ENCODE measurements at regions not wholly inside any gene's neighbourhood (a gene's known extent, or its start where the extent isn't known, plus 50 kb on each side); places are given as distances from the start of the nearest gene placed in this dataset.
"Not testable (repeated sequence)": the region's sequence is repeated elsewhere in the genome, so short reads cannot be mapped to it uniquely, and the experiment has no call there.

DNA sequence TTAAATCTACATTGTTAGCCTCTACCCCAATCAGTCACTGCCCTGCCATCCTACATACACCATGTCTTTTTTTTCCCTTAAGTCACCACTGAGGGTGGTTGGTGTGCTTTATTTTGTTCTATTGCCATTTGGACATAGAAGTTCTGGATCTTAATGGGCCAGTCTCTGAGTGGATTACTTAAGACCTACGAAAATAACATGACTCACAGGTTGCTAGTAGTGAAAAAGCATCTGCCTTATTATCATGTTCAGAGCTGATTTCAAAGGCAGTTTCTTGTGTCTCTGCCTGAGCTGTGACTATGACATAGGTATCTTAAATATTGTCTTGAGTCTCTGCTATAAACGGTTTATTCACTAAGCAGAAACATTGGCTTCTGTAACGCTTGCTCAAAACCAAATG lies 410.8 kb downstream of the MDFIC start:
- TF ChIP-seq, protein P1, sequence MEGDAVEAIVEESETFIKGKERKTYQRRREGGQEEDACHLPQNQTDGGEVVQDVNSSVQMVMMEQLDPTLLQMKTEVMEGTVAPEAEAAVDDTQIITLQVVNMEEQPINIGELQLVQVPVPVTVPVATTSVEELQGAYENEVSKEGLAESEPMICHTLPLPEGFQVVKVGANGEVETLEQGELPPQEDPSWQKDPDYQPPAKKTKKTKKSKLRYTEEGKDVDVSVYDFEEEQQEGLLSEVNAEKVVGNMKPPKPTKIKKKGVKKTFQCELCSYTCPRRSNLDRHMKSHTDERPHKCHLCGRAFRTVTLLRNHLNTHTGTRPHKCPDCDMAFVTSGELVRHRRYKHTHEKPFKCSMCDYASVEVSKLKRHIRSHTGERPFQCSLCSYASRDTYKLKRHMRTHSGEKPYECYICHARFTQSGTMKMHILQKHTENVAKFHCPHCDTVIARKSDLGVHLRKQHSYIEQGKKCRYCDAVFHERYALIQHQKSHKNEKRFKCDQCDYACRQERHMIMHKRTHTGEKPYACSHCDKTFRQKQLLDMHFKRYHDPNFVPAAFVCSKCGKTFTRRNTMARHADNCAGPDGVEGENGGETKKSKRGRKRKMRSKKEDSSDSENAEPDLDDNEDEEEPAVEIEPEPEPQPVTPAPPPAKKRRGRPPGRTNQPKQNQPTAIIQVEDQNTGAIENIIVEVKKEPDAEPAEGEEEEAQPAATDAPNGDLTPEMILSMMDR (IDR thresholded peaks at IDR 0.05; ENCODE audit: low read depth, low read length): no peak
- DNase-seq (ENCODE audit: low read depth in 2 of 2): no peak
- H3K4me3 ChIP-seq (replicated peaks in 1 of 2; ENCODE audit: low read depth in 2 of 2, low read length in 2 of 2): no peak overlapping the region

DNA sequence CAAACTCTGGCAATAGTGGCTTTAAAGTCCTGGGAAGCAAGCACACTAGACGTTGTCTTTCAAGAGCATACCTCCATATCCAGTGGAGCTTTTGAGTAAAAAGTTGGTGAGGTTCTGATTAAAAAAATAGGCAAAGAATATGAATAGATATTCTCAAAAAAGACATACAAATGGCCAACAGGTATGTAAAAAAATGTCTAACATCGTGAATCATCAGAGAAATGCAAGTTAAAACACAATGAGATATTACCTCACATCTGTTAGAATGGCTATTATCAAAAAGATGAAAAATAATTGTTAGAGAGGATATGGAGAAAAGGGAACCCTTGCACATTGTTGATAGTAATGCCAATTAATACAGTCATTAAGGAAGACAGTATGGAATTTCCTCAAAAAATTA lies 407.1 kb downstream of the MDFIC start:
- TF ChIP-seq, protein P1 (IDR thresholded peaks at IDR 0.05; ENCODE audit: low read depth, low read length): no peak
- DNase-seq (ENCODE audit: low read depth in 2 of 2): no peak

DNA sequence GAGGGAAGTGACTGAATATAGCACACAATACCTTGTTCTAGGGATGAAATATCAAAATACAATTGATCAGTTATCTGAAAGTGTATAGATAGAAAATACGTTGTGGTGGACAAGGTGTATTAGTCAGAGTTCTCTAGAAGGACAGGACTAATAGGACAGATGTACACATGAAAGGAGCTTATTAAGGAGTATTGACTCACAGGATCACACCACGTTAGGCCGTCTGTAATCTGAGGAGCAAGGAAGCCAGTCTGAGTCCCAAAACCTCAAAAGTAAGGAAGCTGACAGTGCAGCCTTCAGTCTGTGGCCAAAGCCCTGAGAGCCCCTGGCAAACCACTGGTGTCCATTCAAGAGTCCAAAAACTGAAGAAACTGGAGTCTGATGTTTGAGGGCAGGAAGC lies 406.1 kb downstream of the MDFIC start:
- TF ChIP-seq, protein P1 (IDR thresholded peaks at IDR 0.05; ENCODE audit: low read depth, low read length): no peak
- H3K4me3 ChIP-seq (replicated peaks in 1 of 2; ENCODE audit: low read depth in 2 of 2, low read length in 2 of 2): no peak overlapping the region
- no peak for DNase-seq (ENCODE audit: low read depth in 2 of 2)

More for the DNA sequence above, 407.1 kb downstream of the MDFIC start:
- no peak overlapping the region for H3K4me3 ChIP-seq (replicated peaks in 1 of 2; ENCODE audit: low read depth in 2 of 2, low read length in 2 of 2)

DNA sequence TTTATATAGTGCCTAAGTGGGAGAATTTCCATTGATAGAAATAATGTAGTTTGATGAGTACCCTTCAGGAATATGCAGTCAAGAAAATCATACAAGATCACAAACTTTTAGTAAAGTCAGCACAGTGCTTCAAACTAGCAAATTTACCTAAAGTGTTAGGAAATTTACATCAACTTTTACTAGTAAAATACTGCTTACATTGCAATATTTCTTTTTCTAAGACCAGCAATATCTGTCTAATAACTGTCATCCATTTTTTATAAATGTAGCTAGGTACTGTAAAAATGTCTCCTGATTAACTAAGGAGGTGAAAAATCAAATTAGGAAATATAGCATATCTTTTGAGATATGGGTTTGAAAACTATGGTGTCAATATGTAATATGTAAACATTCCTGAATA lies 405.4 kb downstream of the MDFIC start:
- TF ChIP-seq, protein P1 (IDR thresholded peaks at IDR 0.05; ENCODE audit: low read depth, low read length): no peak
- DNase-seq (ENCODE audit: low read depth in 2 of 2): no peak
- H3K4me3 ChIP-seq (replicated peaks in 1 of 2; ENCODE audit: low read depth in 2 of 2, low read length in 2 of 2): no peak overlapping the region

DNA sequence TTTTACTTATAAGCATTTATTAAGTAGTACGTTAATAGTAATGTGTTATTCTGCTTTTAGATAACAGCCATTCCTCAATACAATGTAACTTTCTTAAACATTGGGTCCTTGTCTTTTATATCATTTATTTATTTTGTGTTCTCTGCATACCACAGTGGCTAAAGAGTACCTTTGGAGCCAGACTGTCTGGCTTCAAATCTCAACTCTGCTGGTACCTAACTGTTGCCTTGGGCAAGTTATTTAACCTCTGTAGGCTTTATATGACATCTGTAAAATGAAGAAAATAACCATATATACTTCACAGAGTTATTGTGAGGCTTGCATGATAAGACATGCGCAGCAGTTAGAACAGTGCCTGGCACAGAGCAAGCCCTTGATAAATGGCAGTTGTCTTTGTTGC lies 397.6 kb downstream of the MDFIC start:
- TF ChIP-seq, protein P1 (IDR thresholded peaks at IDR 0.05; ENCODE audit: low read depth, low read length): no peak
- H3K4me3 ChIP-seq (replicated peaks in 1 of 2; ENCODE audit: low read depth in 2 of 2, low read length in 2 of 2): no peak overlapping the region
- DNase-seq (ENCODE audit: low read depth in 2 of 2): no peak

DNA sequence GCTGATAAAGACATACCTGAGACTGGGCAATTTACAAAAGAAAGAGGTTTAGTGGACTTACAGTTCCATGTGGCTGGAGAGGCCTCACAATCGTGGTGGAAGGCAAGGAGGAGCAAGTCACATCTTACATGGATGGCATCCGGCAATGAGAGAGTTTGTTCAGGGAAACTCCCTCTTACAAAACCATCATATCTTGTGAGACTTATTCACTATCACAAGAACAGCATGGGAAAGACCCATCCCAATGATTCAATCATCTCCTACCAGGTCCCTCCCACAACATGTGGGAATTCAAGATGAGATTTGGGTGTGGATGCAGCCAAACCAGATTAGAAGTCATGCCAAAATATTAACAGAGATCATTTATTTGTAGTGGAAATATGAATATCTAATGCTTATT lies 388.4 kb downstream of the MDFIC start:
- not testable (repeated sequence) for H3K4me3 ChIP-seq (replicated peaks in 1 of 2; ENCODE audit: low read depth in 2 of 2, low read length in 2 of 2); DNase-seq (ENCODE audit: low read depth in 2 of 2)

DNA sequence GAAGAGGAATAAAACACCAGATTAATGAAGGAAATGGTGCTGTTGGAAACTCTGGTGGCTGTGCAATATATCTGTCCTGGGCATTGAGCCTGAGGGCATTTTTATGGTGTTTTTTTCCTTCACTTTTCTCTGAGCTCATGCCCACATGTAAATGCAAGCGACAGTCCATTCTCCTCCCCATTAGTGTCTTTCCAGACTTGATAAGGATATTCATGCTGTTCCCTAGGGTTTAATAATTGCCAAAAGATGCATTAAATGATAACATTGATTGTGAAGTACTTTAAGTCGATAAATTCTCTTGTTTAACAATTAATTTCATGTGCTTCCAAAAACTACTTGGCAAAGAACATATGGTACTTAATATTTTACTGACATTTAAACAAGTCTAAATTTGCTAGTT lies 384.7 kb downstream of the MDFIC start:
- no peak overlapping the region for H3K4me3 ChIP-seq (replicated peaks in 1 of 2; ENCODE audit: low read depth in 2 of 2, low read length in 2 of 2)
- TF ChIP-seq, protein P1 (IDR thresholded peaks at IDR 0.05; ENCODE audit: low read depth, low read length): no peak
- DNase-seq (ENCODE audit: low read depth in 2 of 2): no peak
